Endothelial cell (in vitro differentiated cells): ENCODE measurements at regions not wholly inside any gene's neighbourhood (a gene's known extent, or its start where the extent isn't known, plus 50 kb on each side); places are given as distances from the start of the nearest gene placed in this dataset.

Experiments used
- DNase-seq: peaks from one replicate; pipeline ENCODE4 v3.0.0; 2021; ENCODE audit warnings: low spot score
- H3K27ac Mint-ChIP-seq: one replicate; pipeline ENCODE4 v1.8.0; 2021; ENCODE audit warnings: mixed read lengths, inconsistent platforms; ENCODE audit not compliant: unreplicated experiment
- H3K27me3 Mint-ChIP-seq: one replicate; pipeline ENCODE4 v1.8.0; 2021; ENCODE audit warnings: mild to moderate bottlenecking, moderate library complexity, mixed read lengths, inconsistent platforms; ENCODE audit not compliant: unreplicated experiment
- H3K36me3 Mint-ChIP-seq: one replicate; pipeline ENCODE4 v1.8.0; 2021; ENCODE audit warnings: mild to moderate bottlenecking, low read depth, mixed read lengths, inconsistent platforms; ENCODE audit not compliant: unreplicated experiment
- H3K4me1 Mint-ChIP-seq: one replicate; pipeline ENCODE4 v1.8.0; 2021; ENCODE audit warnings: mild to moderate bottlenecking, mixed read lengths, inconsistent platforms; ENCODE audit not compliant: unreplicated experiment
- H3K4me3 Mint-ChIP-seq: one replicate; pipeline ENCODE4 v1.8.0; 2021; ENCODE audit warnings: mild to moderate bottlenecking, mixed read lengths, inconsistent platforms; ENCODE audit not compliant: unreplicated experiment
- H3K9me3 Mint-ChIP-seq: one replicate; pipeline ENCODE4 v1.8.0; 2021; ENCODE audit warnings: mixed read lengths, inconsistent platforms; ENCODE audit not compliant: unreplicated experiment
- TF ChIP-seq, protein P1 (sequence below): fragments of 200-600 bp; sonication (generic); IDR thresholded peaks from one replicate; pipeline ENCODE4 v1.5.0; 2021; ENCODE audit warnings: antibody characterized with exemption; ENCODE audit not compliant: unreplicated experiment

DNA sequence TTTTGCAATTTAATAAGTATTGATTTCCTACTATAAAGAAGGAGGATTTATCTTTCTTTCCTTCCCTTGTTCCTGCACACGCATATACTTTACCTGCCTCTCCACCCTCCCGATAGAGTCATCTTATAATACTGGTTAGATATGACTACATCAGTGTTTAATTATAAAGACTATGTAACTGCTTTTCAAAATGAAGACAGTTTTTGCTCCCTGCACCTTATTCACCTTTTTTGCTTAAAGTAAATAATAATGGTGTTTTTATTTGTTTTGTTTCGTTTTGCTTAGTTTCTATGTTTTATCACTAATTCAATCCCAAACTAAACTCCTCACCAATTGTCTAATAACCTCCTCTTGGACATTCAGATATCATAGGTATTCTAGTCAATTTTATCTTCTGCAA is 101.9 kb upstream of the RORA start:
- Mint-ChIP-seq H3K27ac (no peak overlapping the region), H3K4me3 (no peak overlapping the region), H3K9me3 (no peaks in the 10 kb centered on the region), H3K36me3 (no peaks in the 10 kb centered on the region), H3K4me1 (peaks cover 4% of the 10 kb centered on the region), H3K27me3 (peaks cover 1% of the 10 kb centered on the region)
- TF ChIP-seq, protein P1, sequence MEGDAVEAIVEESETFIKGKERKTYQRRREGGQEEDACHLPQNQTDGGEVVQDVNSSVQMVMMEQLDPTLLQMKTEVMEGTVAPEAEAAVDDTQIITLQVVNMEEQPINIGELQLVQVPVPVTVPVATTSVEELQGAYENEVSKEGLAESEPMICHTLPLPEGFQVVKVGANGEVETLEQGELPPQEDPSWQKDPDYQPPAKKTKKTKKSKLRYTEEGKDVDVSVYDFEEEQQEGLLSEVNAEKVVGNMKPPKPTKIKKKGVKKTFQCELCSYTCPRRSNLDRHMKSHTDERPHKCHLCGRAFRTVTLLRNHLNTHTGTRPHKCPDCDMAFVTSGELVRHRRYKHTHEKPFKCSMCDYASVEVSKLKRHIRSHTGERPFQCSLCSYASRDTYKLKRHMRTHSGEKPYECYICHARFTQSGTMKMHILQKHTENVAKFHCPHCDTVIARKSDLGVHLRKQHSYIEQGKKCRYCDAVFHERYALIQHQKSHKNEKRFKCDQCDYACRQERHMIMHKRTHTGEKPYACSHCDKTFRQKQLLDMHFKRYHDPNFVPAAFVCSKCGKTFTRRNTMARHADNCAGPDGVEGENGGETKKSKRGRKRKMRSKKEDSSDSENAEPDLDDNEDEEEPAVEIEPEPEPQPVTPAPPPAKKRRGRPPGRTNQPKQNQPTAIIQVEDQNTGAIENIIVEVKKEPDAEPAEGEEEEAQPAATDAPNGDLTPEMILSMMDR, result no peak
- no peak for DNase-seq

DNA sequence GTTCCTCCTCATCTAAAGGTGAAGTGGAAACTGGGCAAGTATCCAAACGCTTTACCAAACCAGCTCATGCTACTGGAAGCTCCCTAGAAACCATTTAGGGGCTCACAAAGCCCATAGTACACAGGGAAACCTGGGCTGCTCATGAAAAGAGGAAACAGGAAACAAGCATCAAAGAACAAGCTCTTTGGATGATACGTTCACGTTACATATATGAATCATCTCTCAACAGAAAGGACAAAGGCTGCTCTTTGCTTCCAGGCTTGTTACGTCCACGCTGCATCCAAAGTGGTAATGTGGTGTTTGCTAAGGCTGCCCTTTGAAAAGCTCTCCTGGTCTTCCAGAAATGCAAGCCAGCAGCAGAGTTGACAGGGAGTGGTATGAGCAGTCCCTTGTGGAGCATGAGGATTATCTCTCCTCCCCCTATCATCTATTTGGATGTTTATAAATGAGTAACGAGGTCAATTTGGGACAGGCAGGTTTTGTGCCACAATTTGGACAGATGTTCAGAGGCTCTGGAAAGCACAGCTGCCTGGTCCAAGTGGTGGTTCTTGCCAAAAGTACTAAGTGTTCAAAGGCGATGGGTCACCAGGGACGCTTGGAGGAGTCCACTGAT is 98.0 kb upstream of the RORA start:
- Mint-ChIP-seq H3K36me3 (no peaks in the 10 kb centered on the region), H3K27me3 (no peaks in the 10 kb centered on the region), H3K9me3 (no peaks in the 10 kb centered on the region), H3K4me1 (peaks cover 3% of the 10 kb centered on the region), H3K27ac (no peak overlapping the region), H3K4me3 (no peak overlapping the region)
- no peak for DNase-seq
- TF ChIP-seq, protein P1, result no peak

DNA sequence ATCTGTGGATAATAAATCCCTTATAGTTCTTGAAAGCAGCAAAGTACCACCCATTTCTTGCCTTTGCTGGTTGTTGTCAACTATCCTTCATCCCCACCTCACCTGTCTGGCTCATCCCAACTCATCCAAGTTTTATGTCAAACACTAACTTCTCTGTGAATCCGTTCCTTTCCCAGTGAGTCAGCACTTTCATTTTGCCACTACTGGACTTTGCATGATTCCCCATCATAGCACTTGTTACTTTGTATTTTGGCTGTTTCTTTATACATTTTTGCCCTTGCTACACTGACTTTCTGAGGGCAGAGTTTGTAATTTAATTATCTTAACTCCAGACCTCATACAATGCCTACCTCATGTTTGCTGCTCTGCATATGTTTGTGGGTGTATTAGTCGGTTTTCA is 90.8 kb upstream of the RORA start:
- Mint-ChIP-seq H3K27me3 (no peaks in the 10 kb centered on the region), H3K4me3 (peak overlapping the region; percentile 29), H3K9me3 (no peaks in the 10 kb centered on the region), H3K36me3 (peaks cover 3% of the 10 kb centered on the region), H3K27ac (no peak overlapping the region), H3K4me1 (no peaks in the 10 kb centered on the region)
- no peak for DNase-seq
- TF ChIP-seq, protein P1, result no peak

DNA sequence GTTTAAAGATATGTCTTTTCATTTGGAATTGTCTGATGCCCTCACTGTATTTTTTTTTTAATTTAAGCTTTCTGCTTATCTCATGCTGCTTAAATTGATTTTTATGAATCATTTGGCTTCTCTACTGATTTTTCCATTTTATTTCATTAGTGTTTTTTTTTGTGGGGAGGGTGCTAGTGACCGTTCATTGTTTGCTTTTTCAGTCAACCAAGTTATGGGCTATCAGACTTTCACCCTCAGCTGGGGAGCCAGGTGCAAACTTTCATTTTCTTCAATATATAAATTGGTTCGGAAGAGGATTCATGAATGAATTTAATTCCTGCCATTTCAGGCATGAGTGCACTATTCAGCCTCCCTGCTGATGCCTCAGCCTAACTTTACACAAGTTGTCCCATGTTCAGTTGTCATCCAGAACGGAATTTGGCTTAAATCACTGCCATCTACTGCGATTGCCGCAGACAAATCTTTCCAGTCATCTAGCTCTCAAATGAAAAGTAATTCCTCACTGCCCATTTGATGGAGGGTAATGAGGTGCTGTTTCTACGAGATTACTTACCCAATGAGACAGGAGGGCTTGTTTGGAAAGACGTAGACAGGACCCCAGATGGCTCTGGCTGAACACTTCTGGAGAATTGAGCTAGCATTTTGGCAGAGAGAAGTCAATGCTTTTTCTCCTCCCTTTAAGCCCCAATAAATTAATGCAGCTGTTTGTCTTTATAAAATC is 89.9 kb upstream of the RORA start:
- Mint-ChIP-seq H3K27me3 (no peaks in the 10 kb centered on the region), H3K9me3 (no peaks in the 10 kb centered on the region), H3K36me3 (peaks cover 3% of the 10 kb centered on the region), H3K4me1 (no peaks in the 10 kb centered on the region), H3K4me3 (no peak overlapping the region), H3K27ac (no peak overlapping the region)
- no peak for DNase-seq
- TF ChIP-seq, protein P1, result no peak

DNA sequence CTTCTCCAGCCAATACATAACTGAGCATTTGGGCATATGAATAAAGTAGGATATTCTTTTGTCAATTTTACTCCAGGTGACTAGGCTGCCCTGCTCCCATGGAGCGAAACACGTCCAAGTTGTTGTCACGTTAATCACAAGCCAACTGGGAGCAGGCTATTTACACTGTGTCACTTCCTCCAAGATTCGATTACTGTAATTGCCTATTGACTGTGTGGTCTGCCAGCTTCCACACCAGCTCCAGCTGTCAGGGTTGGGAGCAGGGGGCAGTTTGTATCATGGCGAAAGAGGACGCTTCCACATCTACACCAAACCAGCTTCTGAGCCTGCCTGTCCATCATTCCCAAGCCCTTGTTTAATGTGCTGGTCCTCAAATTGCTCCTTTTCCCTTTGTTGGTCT is 89.2 kb upstream of the RORA start:
- Mint-ChIP-seq H3K36me3 (peaks cover 3% of the 10 kb centered on the region), H3K27ac (no peak overlapping the region), H3K27me3 (no peaks in the 10 kb centered on the region), H3K9me3 (no peaks in the 10 kb centered on the region), H3K4me3 (no peak overlapping the region), H3K4me1 (no peaks in the 10 kb centered on the region)
- DNase-seq, result no peak
- TF ChIP-seq, protein P1, result no peak
